OCI-LY3 (cell line): ENCODE measurements at regions not wholly inside any gene's neighbourhood (a gene's known extent, or its start where the extent isn't known, plus 50 kb on each side); places are given as distances from the start of the nearest gene placed in this dataset.

Source experiments
- H2AFZ ChIP-seq: fragments of 200-600, 300-600 bp; shearing (Covaris generic); 2 replicates; pipeline ENCODE4 v1.6.0; 2014; ENCODE audit warnings: antibody characterized with exemption, low read depth, low read length
- H3K27ac ChIP-seq: fragments of 200-600, 300-600 bp; sonication (generic); 2 replicates; pipeline ENCODE4 v1.5.1; 2014; ENCODE audit warnings: mild to moderate bottlenecking, low read length, moderate library complexity, mixed read lengths
- H3K27me3 ChIP-seq: fragments of 200-600, 300-600 bp; sonication (generic); 2 replicates; pipeline ENCODE4 v1.6.1; 2014; ENCODE audit warnings: low read depth, low read length, mixed read lengths
- H3K36me3 ChIP-seq: fragments of 200-600, 300-600 bp; sonication (generic); replicated peaks from 2 replicates; pipeline ENCODE3; 2014; ENCODE audit warnings: low read depth, low read length, mixed read lengths
- H3K4me1 ChIP-seq: fragments of 300-600, 200-600 bp; sonication (generic); 2 replicates; pipeline ENCODE4 v1.6.1; 2014; ENCODE audit warnings: low read length, mixed read lengths
- H3K4me2 ChIP-seq: fragments of 200-600, 300-600 bp; sonication (generic); 2 replicates; pipeline ENCODE4 v1.6.1; 2014; ENCODE audit warnings: low read length, mixed read lengths
- H3K4me3 ChIP-seq: fragments of 300-600, 200-600 bp; sonication (generic); 2 replicates; pipeline ENCODE4 v1.5.1; 2014; ENCODE audit warnings: antibody characterized with exemption, mild to moderate bottlenecking, low read length, moderate library complexity
- H3K79me2 ChIP-seq: fragments of 300-600, 200-600 bp; shearing (Covaris generic); 2 replicates; pipeline ENCODE4 v1.6.1; 2014; ENCODE audit warnings: mild to moderate bottlenecking, low read length, mixed read lengths
- H3K9ac ChIP-seq: fragments of 300-600, 200-600 bp; shearing (Covaris generic); 2 replicates; pipeline ENCODE4 v1.6.0; 2014; ENCODE audit warnings: mild to moderate bottlenecking, low read length, moderate library complexity
- H3K9me3 ChIP-seq: fragments of 200-600, 300-600 bp; shearing (Covaris generic); 2 replicates; pipeline ENCODE4 v1.6.1; 2014; ENCODE audit warnings: low read length, mixed read lengths; ENCODE audit not compliant: insufficient read depth
- H4K20me1 ChIP-seq: fragments of 200-600, 300-600 bp; sonication (generic); 2 replicates; pipeline ENCODE4 v1.6.1; 2016; ENCODE audit warnings: low read length, mixed read lengths; ENCODE audit not compliant: insufficient read depth
- CTCF ChIP-seq: fragments of 200-600, 300-600 bp; sonication (generic); IDR thresholded peaks from 2 replicates; pipeline ENCODE4 v1.5.1; 2014; ENCODE audit warnings: antibody characterized with exemption, low read length, low read depth
- EZH2phosphoT487 ChIP-seq: fragments of 200-600 bp; shearing (Covaris generic); IDR thresholded peaks from 2 replicates; pipeline ENCODE4 v1.6.1; 2018; ENCODE audit warnings: antibody characterized with exemption, mixed run types, low read depth

GRCh38 chr9:102309379-102309778 lies 570.9 kb upstream of the GRIN3A start:
- Histone ChIP-seq H3K27me3 (no peaks in the 10 kb centered on the region), H3K4me1 (no peaks in the 10 kb centered on the region), H3K36me3 (no peaks in the 10 kb centered on the region), H3K79me2 (no peaks in the 10 kb centered on the region), H4K20me1 (no peaks in the 10 kb centered on the region), H3K4me2 (no peak overlapping the region), H3K9me3 (no peaks in the 10 kb centered on the region), H3K4me3 (no peak overlapping the region), H3K27ac (no peak overlapping the region), H2AFZ (no peak overlapping the region), H3K9ac (no peak overlapping the region)
- TF ChIP-seq CTCF (no peak), EZH2phosphoT487 (no peak)

- Histone ChIP-seq H3K9me3 (no peaks in the 10 kb centered on the region), H4K20me1 (no peaks in the 10 kb centered on the region), H2AFZ (no peak overlapping the region), H3K36me3 (no peaks in the 10 kb centered on the region), H3K27me3 (no peaks in the 10 kb centered on the region), H3K27ac (no peak overlapping the region), H3K4me2 (no peak overlapping the region), H3K79me2 (no peaks in the 10 kb centered on the region), H3K4me3 (no peak overlapping the region), H3K9ac (no peak overlapping the region), H3K4me1 (no peaks in the 10 kb centered on the region)
- no peak for TF ChIP-seq CTCF
- no peak for TF ChIP-seq EZH2phosphoT487
Measured at GRCh38 chr9:102295188-102295587, 556.7 kb upstream of the GRIN3A start.

- H3K9me3 ChIP-seq, result no peaks in the 10 kb centered on the region
- H4K20me1 ChIP-seq, result no peaks in the 10 kb centered on the region
- H3K4me2 ChIP-seq, result no peak overlapping the region
- H2AFZ ChIP-seq, result no peak overlapping the region
- H3K4me3 ChIP-seq, result no peak overlapping the region
- TF ChIP-seq EZH2phosphoT487, result no peak
- H3K36me3 ChIP-seq, result no peaks in the 10 kb centered on the region
- H3K79me2 ChIP-seq, result no peaks in the 10 kb centered on the region
- H3K27ac ChIP-seq, result no peak overlapping the region
- H3K9ac ChIP-seq, result no peak overlapping the region
- H3K4me1 ChIP-seq, result no peaks in the 10 kb centered on the region; the same call in 1 of the 2 replicates
- no peaks in the 10 kb centered on the region for H3K27me3 ChIP-seq
Measured at GRCh38 chr9:102273952-102274351, 535.5 kb upstream of the GRIN3A start.

GRCh38 chr9:102253099-102253498 lies 514.7 kb upstream of the GRIN3A start:
- H3K9ac ChIP-seq, result no peak overlapping the region
- H4K20me1 ChIP-seq, result no peaks in the 10 kb centered on the region
- H3K27ac ChIP-seq, result no peak overlapping the region
- H3K9me3 ChIP-seq, result no peaks in the 10 kb centered on the region
- H3K4me3 ChIP-seq, result no peak overlapping the region
- no peak overlapping the region for H3K4me2 ChIP-seq
- H2AFZ ChIP-seq, result no peak overlapping the region
- no peaks in the 10 kb centered on the region for H3K27me3 ChIP-seq
- TF ChIP-seq CTCF, result peak; percentile 28; the same call in 1 of the 2 replicates
- no peak for TF ChIP-seq EZH2phosphoT487
- peaks cover 14% of the 10 kb centered on the region for H3K4me1 ChIP-seq
- no peaks in the 10 kb centered on the region for H3K36me3 ChIP-seq
- no peaks in the 10 kb centered on the region for H3K79me2 ChIP-seq

- Histone ChIP-seq H3K36me3 (no peaks in the 10 kb centered on the region), H3K9ac (no peak overlapping the region), H3K9me3 (no peaks in the 10 kb centered on the region), H3K27me3 (no peaks in the 10 kb centered on the region), H3K4me3 (no peak overlapping the region), H3K27ac (no peak overlapping the region), H3K4me2 (no peak overlapping the region), H4K20me1 (no peaks in the 10 kb centered on the region), H3K79me2 (no peaks in the 10 kb centered on the region), H2AFZ (no peak overlapping the region), H3K4me1 (no peaks in the 10 kb centered on the region; the same call in 1 of the 2 replicates)
- TF ChIP-seq EZH2phosphoT487 (no peak), CTCF (no peak)
Measured at GRCh38 chr9:102244916-102245315, 506.5 kb upstream of the GRIN3A start.
